Caco-2 (cell line): ENCODE measurements at regions not wholly inside any gene's neighbourhood (a gene's known extent, or its start where the extent isn't known, plus 50 kb on each side); places are given as distances from the start of the nearest gene placed in this dataset.

Experiments used
- BruUV-seq: library from RNA; stranded (reverse); fragments of 400-500 nt; replicated peaks from 2 replicates; lab custom pipeline; 2021; lab: Mats Ljungman, UMichigan
- CTCF ChIA-PET: fragments of 300-600 bp; sonication (Branson Sonifier 250); formaldehyde crosslinking; loops from one replicate; lab custom pipeline; 2022; ENCODE audit warnings: antibody characterized with exemption; lab: Charles Lee
- POLR2A ChIA-PET: fragments of 300-600 bp; sonication (Branson Sonifier 250); formaldehyde crosslinking; loops from one replicate; lab custom pipeline; 2022; ENCODE audit warnings: antibody characterized with exemption; lab: Charles Lee
- DNase-seq, 2 experiments: peaks; one replicate each; pipeline versions ENCODE4 v3.0.0 to v3.0.0-alpha.2; 2020 to 2022
- H3K27me3 ChIP-seq: replicated peaks from 2 replicates; pipeline ENCODE4 v1.6.0; 2011; ENCODE audit warnings: low read length; ENCODE audit not compliant: control insufficient read depth, insufficient read depth
- H3K36me3 ChIP-seq: 2 replicates; pipeline ENCODE4 v1.5.1; 2011; ENCODE audit warnings: low read length; ENCODE audit not compliant: control insufficient read depth, insufficient read depth
- H3K4me1 ChIP-seq: fragments of 250-450 bp; sonication (Bioruptor Pico); 2 replicates; pipeline ENCODE4 v1.5.1; 2020; ENCODE audit warnings: mild to moderate bottlenecking
- H3K4me3 ChIP-seq: 2 replicates; pipeline ENCODE4 v1.5.1; 2011; ENCODE audit warnings: low read depth, mild to moderate bottlenecking, control low read depth, low read length
- H3K9me3 ChIP-seq: fragments of 250-450 bp; sonication (Bioruptor Pico); 2 replicates; pipeline ENCODE4 v1.5.1; 2020; ENCODE audit warnings: mild to moderate bottlenecking, moderate library complexity
- H3K27ac Mint-ChIP-seq: one replicate; pipeline ENCODE4 v1.8.0; 2022; ENCODE audit warnings: mixed read lengths; ENCODE audit not compliant: unreplicated experiment
- H3K27me3 Mint-ChIP-seq: one replicate; pipeline ENCODE4 v1.8.0; 2022; ENCODE audit warnings: mixed read lengths; ENCODE audit not compliant: insufficient read depth, unreplicated experiment
- H3K36me3 Mint-ChIP-seq: one replicate; pipeline ENCODE4 v1.8.0; 2022; ENCODE audit warnings: mild to moderate bottlenecking, mixed read lengths; ENCODE audit not compliant: insufficient read depth, unreplicated experiment
- H3K4me1 Mint-ChIP-seq: one replicate; pipeline ENCODE4 v1.8.0; 2022; ENCODE audit warnings: low read depth, mixed read lengths; ENCODE audit not compliant: unreplicated experiment
- H3K4me3 Mint-ChIP-seq: one replicate; pipeline ENCODE4 v1.8.0; 2022; ENCODE audit warnings: mild to moderate bottlenecking, moderate library complexity, mixed read lengths; ENCODE audit not compliant: unreplicated experiment
- H3K9me3 Mint-ChIP-seq: one replicate; pipeline ENCODE4 v1.8.0; 2022; ENCODE audit warnings: mixed read lengths; ENCODE audit not compliant: unreplicated experiment
- intact Hi-C: fragments of 100-400 bp; cut with micrococcal nuclease; formaldehyde crosslinking; loops from one replicate; pipeline ENCODE4 v1.10.0; 2022; ENCODE audit not compliant: unreplicated experiment
- TF ChIP-seq, protein P1 (sequence below), 2 experiments: fragments of 200-600 bp in 1 of 2; IDR thresholded peaks; 1 replicate in 1 of 2; 2 replicates in 1 of 2; pipeline versions ENCODE4 v1.5.1 to v1.8.0; 2011 to 2022; ENCODE audit warnings: antibody characterized with exemption in 1 of 2, control low read depth in 1 of 2, inconsistent platforms in 1 of 2, low read depth in 1 of 2, low read length in 1 of 2, mild to moderate bottlenecking in 1 of 2, moderate library complexity in 1 of 2; ENCODE audit not compliant: insufficient read depth in 1 of 2, severe bottlenecking in 1 of 2, unreplicated experiment in 1 of 2

DNA sequence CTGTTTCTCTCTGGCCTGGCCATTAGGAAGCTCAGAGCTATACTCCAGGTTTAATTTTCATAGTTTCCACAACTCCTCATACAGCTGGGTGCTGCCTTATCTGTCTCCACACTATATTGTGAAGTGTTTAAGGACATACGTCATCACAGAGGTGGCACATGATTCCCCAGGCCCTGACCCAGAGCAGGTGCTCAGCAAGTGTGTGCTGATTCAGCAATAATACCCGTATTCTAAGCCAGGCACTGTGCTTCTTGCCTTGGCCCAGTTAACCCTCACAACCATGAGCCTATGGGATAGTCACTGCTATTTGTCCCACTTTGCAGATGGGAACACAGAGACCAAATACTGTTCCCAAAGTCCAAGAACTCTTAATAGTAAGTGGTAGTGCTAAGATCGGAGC is 93.5 kb upstream of the SMIM23 start:
- TF ChIP-seq, protein P1, sequence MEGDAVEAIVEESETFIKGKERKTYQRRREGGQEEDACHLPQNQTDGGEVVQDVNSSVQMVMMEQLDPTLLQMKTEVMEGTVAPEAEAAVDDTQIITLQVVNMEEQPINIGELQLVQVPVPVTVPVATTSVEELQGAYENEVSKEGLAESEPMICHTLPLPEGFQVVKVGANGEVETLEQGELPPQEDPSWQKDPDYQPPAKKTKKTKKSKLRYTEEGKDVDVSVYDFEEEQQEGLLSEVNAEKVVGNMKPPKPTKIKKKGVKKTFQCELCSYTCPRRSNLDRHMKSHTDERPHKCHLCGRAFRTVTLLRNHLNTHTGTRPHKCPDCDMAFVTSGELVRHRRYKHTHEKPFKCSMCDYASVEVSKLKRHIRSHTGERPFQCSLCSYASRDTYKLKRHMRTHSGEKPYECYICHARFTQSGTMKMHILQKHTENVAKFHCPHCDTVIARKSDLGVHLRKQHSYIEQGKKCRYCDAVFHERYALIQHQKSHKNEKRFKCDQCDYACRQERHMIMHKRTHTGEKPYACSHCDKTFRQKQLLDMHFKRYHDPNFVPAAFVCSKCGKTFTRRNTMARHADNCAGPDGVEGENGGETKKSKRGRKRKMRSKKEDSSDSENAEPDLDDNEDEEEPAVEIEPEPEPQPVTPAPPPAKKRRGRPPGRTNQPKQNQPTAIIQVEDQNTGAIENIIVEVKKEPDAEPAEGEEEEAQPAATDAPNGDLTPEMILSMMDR (IDR thresholded peaks at IDR 0.05; ENCODE audit: insufficient read depth in 1 of 2, low read depth in 1 of 2, low read length in 1 of 2, severe bottlenecking in 1 of 2, unreplicated experiment in 1 of 2): no peak
- Histone ChIP-seq H3K9me3 (0 out of 2 replicates have a peak, but pooled peaks cover 7% of the 10 kb centered on the region), H3K4me3 (no peak overlapping the region), H3K4me1 (no peaks in the 10 kb centered on the region), H3K27me3 (peaks cover 2% of the 10 kb centered on the region; the same call in 1 of the 2 replicates), H3K36me3 (no peaks in the 10 kb centered on the region)
- ChIA-PET POLR2A (no interaction called here), CTCF (no interaction called here)
- no peaks in the 10 kb centered on the region for H3K36me3 Mint-ChIP-seq
- H3K27ac Mint-ChIP-seq: no peak overlapping the region
- H3K4me3 Mint-ChIP-seq: no peak overlapping the region
- no peaks in the 10 kb centered on the region for H3K9me3 Mint-ChIP-seq
- no peak for DNase-seq
- H3K27me3 Mint-ChIP-seq: peaks cover 4% of the 10 kb centered on the region
- no TSS peak for BruUV-seq
- intact Hi-C loops: no loop called here
- H3K4me1 Mint-ChIP-seq: no peaks in the 10 kb centered on the region

DNA sequence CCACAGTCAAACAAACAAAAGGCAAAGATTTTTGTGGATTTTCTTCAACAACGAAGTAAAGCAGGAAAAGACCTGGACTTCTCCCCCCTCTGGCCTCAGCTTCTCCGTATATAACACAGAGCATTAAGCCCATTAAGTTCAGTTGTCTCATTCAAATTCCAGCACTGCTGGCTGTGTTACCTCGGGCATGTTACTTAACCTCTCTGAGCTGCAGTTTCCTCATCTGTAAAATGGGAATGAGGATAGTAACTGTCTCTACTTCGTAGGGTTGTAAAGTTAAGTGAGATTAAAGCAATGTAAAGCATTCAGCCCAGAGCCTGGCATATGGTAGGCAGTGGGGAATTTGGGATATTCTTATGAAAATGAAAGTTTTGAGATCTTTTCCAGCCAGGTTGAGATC is 92.7 kb upstream of the SMIM23 start:
- Histone ChIP-seq H3K27me3 (peaks cover 1% of the 10 kb centered on the region; the same call in 1 of the 2 replicates), H3K4me1 (no peaks in the 10 kb centered on the region), H3K4me3 (no peak overlapping the region), H3K9me3 (0 out of 2 replicates have a peak, but pooled peaks cover 7% of the 10 kb centered on the region), H3K36me3 (no peaks in the 10 kb centered on the region)
- ChIA-PET POLR2A (no interaction called here), CTCF (no interaction called here)
- no peaks in the 10 kb centered on the region for H3K36me3 Mint-ChIP-seq
- H3K27me3 Mint-ChIP-seq: peaks cover 4% of the 10 kb centered on the region
- no TSS peak for BruUV-seq
- no peaks in the 10 kb centered on the region for H3K9me3 Mint-ChIP-seq
- no peak for DNase-seq
- no peaks in the 10 kb centered on the region for H3K4me1 Mint-ChIP-seq
- H3K27ac Mint-ChIP-seq: no peak overlapping the region
- TF ChIP-seq, protein P1 (IDR thresholded peaks at IDR 0.05; ENCODE audit: insufficient read depth in 1 of 2, low read depth in 1 of 2, low read length in 1 of 2, severe bottlenecking in 1 of 2, unreplicated experiment in 1 of 2): no peak
- no peak overlapping the region for H3K4me3 Mint-ChIP-seq
- intact Hi-C loops: no loop called here

DNA sequence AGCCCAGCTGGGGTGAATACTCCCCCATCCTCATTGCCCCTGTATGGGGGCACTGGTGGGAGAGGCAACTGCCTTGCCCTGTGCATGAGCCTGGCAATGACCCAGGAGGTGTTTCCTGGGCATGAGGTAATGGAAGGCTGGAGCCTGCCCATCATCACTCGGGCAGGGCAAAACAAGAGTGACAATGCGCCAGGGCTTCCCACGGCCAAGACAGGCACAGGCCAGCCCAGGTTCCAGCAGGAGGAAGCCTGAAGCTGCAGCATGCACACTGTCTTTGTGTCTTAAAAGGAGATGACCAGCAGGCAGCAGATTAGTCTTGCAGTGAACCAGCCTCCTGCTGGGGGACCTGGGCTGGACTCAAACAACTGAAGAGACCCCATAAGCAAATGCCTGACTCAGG is 92.2 kb upstream of the SMIM23 start:
- TF ChIP-seq, protein P1 (IDR thresholded peaks at IDR 0.05; ENCODE audit: insufficient read depth in 1 of 2, low read depth in 1 of 2, low read length in 1 of 2, severe bottlenecking in 1 of 2, unreplicated experiment in 1 of 2): no peak
- Mint-ChIP-seq H3K4me1 (no peaks in the 10 kb centered on the region), H3K27me3 (peaks cover under 1% of the 10 kb centered on the region), H3K36me3 (no peaks in the 10 kb centered on the region), H3K4me3 (no peak overlapping the region), H3K27ac (no peak overlapping the region), H3K9me3 (no peaks in the 10 kb centered on the region)
- no peaks in the 10 kb centered on the region for H3K36me3 ChIP-seq
- DNase-seq: no peak
- ChIA-PET POLR2A (no interaction called here), CTCF (interaction anchor here (0.6 kb wide), 1 partner anchor 366 kb away, joined by 6 read pairs; no protein-coding TSS in a partner anchor)
- no TSS peak for BruUV-seq
- no peaks in the 10 kb centered on the region for H3K4me1 ChIP-seq
- intact Hi-C loops: no loop called here
- H3K9me3 ChIP-seq: 0 out of 2 replicates have a peak, but pooled peaks cover 7% of the 10 kb centered on the region
- H3K27me3 ChIP-seq: peaks cover 1% of the 10 kb centered on the region; the same call in 1 of the 2 replicates
- no peak overlapping the region for H3K4me3 ChIP-seq
